HepG2 (cell line): ENCODE measurements at regions not wholly inside any gene's neighbourhood (a gene's known extent, or its start where the extent isn't known, plus 50 kb on each side); places are given as distances from the start of the nearest gene placed in this dataset.

Source experiments
- ERF ChIP-seq: IDR thresholded peaks from 2 replicates; pipeline ENCODE4 v1.6.1; 2018; ENCODE audit warnings: missing biosample characterization, missing genetic modification reagents
- RAD21 ChIP-seq: fragments of 450-650 bp; formaldehyde crosslinking; IDR thresholded peaks from 2 replicates; pipeline ENCODE4 v1.5.0; 2020; ENCODE audit warnings: mild to moderate bottlenecking
- ZNF737 ChIP-seq: sonication (generic); formaldehyde crosslinking; IDR thresholded peaks from 2 replicates; pipeline ENCODE4 v1.5.0; 2020; ENCODE audit warnings: missing genetic modification reagents, mild to moderate bottlenecking, borderline replicate concordance
- TF ChIP-seq, protein P1 (sequence below): sonication (generic); formaldehyde crosslinking; IDR thresholded peaks from 2 replicates; pipeline ENCODE4 v1.5.0; 2020; ENCODE audit warnings: mild to moderate bottlenecking, missing genetic modification reagents, moderate library complexity

GRCh38 chr4:100852326-100852725 lies 334.5 kb upstream of the EMCN start:
- no peak for TF ChIP-seq ZNF737 (CRISPR knock-in tag)
- TF ChIP-seq RAD21 (CRISPR knock-in tag), result no peak
- TF ChIP-seq, protein P1, sequence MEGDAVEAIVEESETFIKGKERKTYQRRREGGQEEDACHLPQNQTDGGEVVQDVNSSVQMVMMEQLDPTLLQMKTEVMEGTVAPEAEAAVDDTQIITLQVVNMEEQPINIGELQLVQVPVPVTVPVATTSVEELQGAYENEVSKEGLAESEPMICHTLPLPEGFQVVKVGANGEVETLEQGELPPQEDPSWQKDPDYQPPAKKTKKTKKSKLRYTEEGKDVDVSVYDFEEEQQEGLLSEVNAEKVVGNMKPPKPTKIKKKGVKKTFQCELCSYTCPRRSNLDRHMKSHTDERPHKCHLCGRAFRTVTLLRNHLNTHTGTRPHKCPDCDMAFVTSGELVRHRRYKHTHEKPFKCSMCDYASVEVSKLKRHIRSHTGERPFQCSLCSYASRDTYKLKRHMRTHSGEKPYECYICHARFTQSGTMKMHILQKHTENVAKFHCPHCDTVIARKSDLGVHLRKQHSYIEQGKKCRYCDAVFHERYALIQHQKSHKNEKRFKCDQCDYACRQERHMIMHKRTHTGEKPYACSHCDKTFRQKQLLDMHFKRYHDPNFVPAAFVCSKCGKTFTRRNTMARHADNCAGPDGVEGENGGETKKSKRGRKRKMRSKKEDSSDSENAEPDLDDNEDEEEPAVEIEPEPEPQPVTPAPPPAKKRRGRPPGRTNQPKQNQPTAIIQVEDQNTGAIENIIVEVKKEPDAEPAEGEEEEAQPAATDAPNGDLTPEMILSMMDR (CRISPR knock-in tag), result no peak
- TF ChIP-seq ERF (CRISPR knock-in tag), result no peak
